GM23338 (cell line): ENCODE measurements at regions not wholly inside any gene's neighbourhood (a gene's known extent, or its start where the extent isn't known, plus 50 kb on each side); places are given as distances from the start of the nearest gene placed in this dataset.

Source experiments
- ATAC-seq: fragments of 200-7000 bp; cut with Tn5 transposase; 3 replicates; pipeline ENCODE4 v1.9.1; 2020
- DNase-seq: peaks from one replicate; pipeline ENCODE4 v3.0.0-alpha.2; 2015; ENCODE audit warnings: low spot score
- H2AFZ ChIP-seq: fragments of 200-600 bp; sonication (generic); 2 replicates; pipeline ENCODE4 v1.8.0; 2016; ENCODE audit warnings: antibody characterized with exemption, mild to moderate bottlenecking, moderate library complexity
- H3F3A ChIP-seq: fragments of 200-600 bp; sonication (generic); replicated peaks from 2 replicates; pipeline ENCODE4 v1.8.0; 2017; ENCODE audit warnings: antibody characterized with exemption, mixed run types, low read depth
- H3K27ac ChIP-seq: fragments of 200-600 bp; sonication (generic); 2 replicates; pipeline ENCODE4 v1.6.1; 2016; ENCODE audit warnings: low read depth
- H3K27me3 ChIP-seq: fragments of 200-600 bp; sonication (generic); 2 replicates; pipeline ENCODE4 v1.8.0; 2016; ENCODE audit warnings: mild to moderate bottlenecking, mixed run types, moderate library complexity; ENCODE audit not compliant: insufficient read depth
- H3K36me3 ChIP-seq: fragments of 200-600 bp; sonication (generic); 2 replicates; pipeline ENCODE4 v1.8.0; 2016; ENCODE audit warnings: mild to moderate bottlenecking; ENCODE audit not compliant: insufficient read depth
- H3K4me1 ChIP-seq: fragments of 200-600 bp; sonication (generic); 2 replicates; pipeline ENCODE4 v1.8.0; 2016; ENCODE audit warnings: mild to moderate bottlenecking, moderate library complexity; ENCODE audit not compliant: insufficient read depth
- H3K4me2 ChIP-seq: fragments of 200-600 bp; sonication (generic); 2 replicates; pipeline ENCODE4 v1.7.1; 2017; ENCODE audit warnings: mixed run types
- H3K4me3 ChIP-seq: fragments of 200-600 bp; sonication (generic); 2 replicates; pipeline ENCODE4 v1.6.1; 2016; ENCODE audit warnings: mixed run types
- H3K79me2 ChIP-seq: fragments of 200-600 bp; sonication (generic); replicated peaks from 2 replicates; pipeline ENCODE4 v1.8.0; 2017; ENCODE audit warnings: mild to moderate bottlenecking; ENCODE audit not compliant: insufficient read depth
- H3K9me2 ChIP-seq: fragments of 200-600 bp; sonication (generic); 2 replicates; pipeline ENCODE4 v1.8.0; 2017; ENCODE audit not compliant: insufficient read depth
- H4K20me1 ChIP-seq: fragments of 200-600 bp; sonication (generic); replicated peaks from 2 replicates; pipeline ENCODE4 v1.8.0; 2017; ENCODE audit warnings: mild to moderate bottlenecking; ENCODE audit not compliant: insufficient read depth
- H3K27ac Mint-ChIP-seq: 2 replicates; pipeline ENCODE4 v1.8.0; 2020; ENCODE audit warnings: inconsistent platforms, mild to moderate bottlenecking, moderate library complexity, mixed read lengths
- H3K27me3 Mint-ChIP-seq: 3 replicates; pipeline ENCODE4 v1.8.0; 2022; ENCODE audit warnings: low read depth, mild to moderate bottlenecking, moderate library complexity, mixed read lengths, inconsistent platforms; ENCODE audit not compliant: insufficient read depth, poor library complexity
- H3K36me3 Mint-ChIP-seq: 3 replicates; pipeline ENCODE4 v1.8.0; 2021; ENCODE audit warnings: low read depth, mild to moderate bottlenecking, inconsistent platforms, moderate library complexity, mixed read lengths
- H3K4me1 Mint-ChIP-seq: 3 replicates; pipeline ENCODE4 v1.8.0; 2020; ENCODE audit warnings: mild to moderate bottlenecking, inconsistent platforms, mixed read lengths
- H3K4me3 Mint-ChIP-seq: 3 replicates; pipeline ENCODE4 v1.8.0; 2021; ENCODE audit warnings: moderate library complexity, mild to moderate bottlenecking, inconsistent platforms, mixed read lengths
- H3K9me3 Mint-ChIP-seq: 3 replicates; pipeline ENCODE4 v1.8.0; 2020; ENCODE audit warnings: moderate library complexity, mild to moderate bottlenecking, inconsistent platforms, mixed read lengths
- EZH2 ChIP-seq: fragments of 200-600 bp; sonication (generic); IDR thresholded peaks from one replicate; pipeline ENCODE4 v1.8.0; 2017; ENCODE audit warnings: antibody characterized with exemption, mild to moderate bottlenecking, low read depth; ENCODE audit not compliant: unreplicated experiment
- JUNB ChIP-seq: IDR thresholded peaks from one replicate; pipeline ENCODE4 v1.6.1; 2016; ENCODE audit warnings: antibody characterized with exemption; ENCODE audit not compliant: unreplicated experiment
- NANOG ChIP-seq: IDR thresholded peaks from 2 replicates; pipeline ENCODE4 v1.6.1; 2016; ENCODE audit warnings: antibody characterized with exemption, borderline replicate concordance
- POLR2AphosphoS5 ChIP-seq: IDR thresholded peaks from 2 replicates; pipeline ENCODE4 v1.6.1; 2016; ENCODE audit warnings: antibody characterized with exemption, low read depth
- STAT1 ChIP-seq: IDR thresholded peaks from one replicate; pipeline ENCODE4 v1.6.1; 2016; ENCODE audit warnings: antibody characterized with exemption; ENCODE audit not compliant: unreplicated experiment
- ZNF114 ChIP-seq: fragments of 250-450 bp; sonication (Bioruptor Pico); IDR thresholded peaks from 2 replicates; pipeline ENCODE4 v1.5.0; 2020; ENCODE audit warnings: mild to moderate bottlenecking, moderate library complexity
- TF ChIP-seq, protein P1 (sequence below), 2 experiments: fragments of 200-600 bp in 1 of 2; sonication (generic) in 1 of 2; conservative IDR thresholded peaks; 2 replicates each; pipeline versions ENCODE4 v1.5.1 to v1.6.1; 2016 to 2017; ENCODE audit warnings: antibody characterized with exemption in 2 of 2, low read depth in 2 of 2, mild to moderate bottlenecking in 2 of 2, moderate library complexity in 1 of 2
- TF ChIP-seq, protein P2 (sequence below): IDR thresholded peaks from one replicate; pipeline ENCODE4 v1.6.1; 2018; ENCODE audit warnings: antibody characterized with exemption; ENCODE audit not compliant: unreplicated experiment

DNA sequence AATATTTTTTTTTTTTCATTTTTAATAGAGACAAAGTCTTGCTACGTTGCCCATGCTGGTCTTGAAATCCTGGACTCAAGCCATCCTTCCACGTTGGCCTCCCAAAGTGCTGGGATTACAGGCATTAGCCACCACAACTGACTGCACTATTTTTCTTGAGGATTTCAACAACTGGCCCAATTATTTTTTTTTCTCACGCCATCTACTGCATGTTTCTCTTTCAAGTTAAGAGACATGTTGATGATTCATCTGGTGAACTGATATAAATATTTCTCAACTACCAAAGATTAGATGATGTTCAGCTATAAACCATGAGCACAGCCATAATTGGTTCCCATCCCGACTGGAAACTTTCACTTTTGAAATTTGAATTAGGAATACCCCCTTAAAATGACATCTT is 688.4 kb upstream of the SYT4 start:
- Mint-ChIP-seq H3K4me3 (no peak overlapping the region), H3K4me1 (peaks cover 4% of the 10 kb centered on the region; the same call in 2 of the 3 replicates), H3K9me3 (no peaks in the 10 kb centered on the region), H3K27me3 (no peaks in the 10 kb centered on the region), H3K36me3 (no peaks in the 10 kb centered on the region), H3K27ac (no peak overlapping the region)
- TF ChIP-seq ZNF114 (CRISPR knock-in tag) (no peak), EZH2 (no peak), NANOG (no peak), POLR2AphosphoS5 (no peak), STAT1 (no peak), JUNB (no peak)
- TF ChIP-seq, protein P1, sequence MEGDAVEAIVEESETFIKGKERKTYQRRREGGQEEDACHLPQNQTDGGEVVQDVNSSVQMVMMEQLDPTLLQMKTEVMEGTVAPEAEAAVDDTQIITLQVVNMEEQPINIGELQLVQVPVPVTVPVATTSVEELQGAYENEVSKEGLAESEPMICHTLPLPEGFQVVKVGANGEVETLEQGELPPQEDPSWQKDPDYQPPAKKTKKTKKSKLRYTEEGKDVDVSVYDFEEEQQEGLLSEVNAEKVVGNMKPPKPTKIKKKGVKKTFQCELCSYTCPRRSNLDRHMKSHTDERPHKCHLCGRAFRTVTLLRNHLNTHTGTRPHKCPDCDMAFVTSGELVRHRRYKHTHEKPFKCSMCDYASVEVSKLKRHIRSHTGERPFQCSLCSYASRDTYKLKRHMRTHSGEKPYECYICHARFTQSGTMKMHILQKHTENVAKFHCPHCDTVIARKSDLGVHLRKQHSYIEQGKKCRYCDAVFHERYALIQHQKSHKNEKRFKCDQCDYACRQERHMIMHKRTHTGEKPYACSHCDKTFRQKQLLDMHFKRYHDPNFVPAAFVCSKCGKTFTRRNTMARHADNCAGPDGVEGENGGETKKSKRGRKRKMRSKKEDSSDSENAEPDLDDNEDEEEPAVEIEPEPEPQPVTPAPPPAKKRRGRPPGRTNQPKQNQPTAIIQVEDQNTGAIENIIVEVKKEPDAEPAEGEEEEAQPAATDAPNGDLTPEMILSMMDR (conservative IDR thresholded peaks at IDR 0.05; ENCODE audit: low read depth in 2 of 2) = no peak
- no peaks in the 10 kb centered on the region for H3F3A ChIP-seq
- H3K27me3 ChIP-seq = no peaks in the 10 kb centered on the region
- H4K20me1 ChIP-seq = no peaks in the 10 kb centered on the region
- no peak overlapping the region for H3K4me2 ChIP-seq
- no peak for DNase-seq
- no peak overlapping the region for H3K27ac ChIP-seq
- no peaks in the 10 kb centered on the region for H3K9me2 ChIP-seq
- H3K4me1 ChIP-seq = no peaks in the 10 kb centered on the region
- H3K36me3 ChIP-seq = no peaks in the 10 kb centered on the region
- ATAC-seq = no peak
- H3K4me3 ChIP-seq = no peak overlapping the region
- no peaks in the 10 kb centered on the region for H3K79me2 ChIP-seq
- H2AFZ ChIP-seq = no peak overlapping the region

DNA sequence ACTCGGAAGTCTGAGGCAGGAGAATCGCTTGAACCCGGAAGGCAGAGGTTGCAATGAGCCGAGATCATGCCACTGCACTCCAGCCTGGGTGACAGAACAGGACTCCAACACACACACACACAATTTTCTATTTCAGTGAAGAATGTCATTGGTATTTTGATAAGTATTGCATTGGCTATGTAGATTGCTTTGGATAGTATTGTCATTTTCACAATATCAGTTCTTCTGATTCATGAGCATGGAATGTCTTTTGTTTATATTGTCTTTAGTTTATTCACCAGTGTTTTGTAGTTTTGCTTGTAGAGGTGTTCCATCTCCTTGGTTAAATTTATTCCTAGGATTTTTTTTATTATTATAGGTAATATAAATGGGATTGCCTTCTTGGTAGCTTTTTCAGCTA is 693.4 kb upstream of the SYT4 start:
- no peak for TF ChIP-seq JUNB
- TF ChIP-seq, protein P2, sequence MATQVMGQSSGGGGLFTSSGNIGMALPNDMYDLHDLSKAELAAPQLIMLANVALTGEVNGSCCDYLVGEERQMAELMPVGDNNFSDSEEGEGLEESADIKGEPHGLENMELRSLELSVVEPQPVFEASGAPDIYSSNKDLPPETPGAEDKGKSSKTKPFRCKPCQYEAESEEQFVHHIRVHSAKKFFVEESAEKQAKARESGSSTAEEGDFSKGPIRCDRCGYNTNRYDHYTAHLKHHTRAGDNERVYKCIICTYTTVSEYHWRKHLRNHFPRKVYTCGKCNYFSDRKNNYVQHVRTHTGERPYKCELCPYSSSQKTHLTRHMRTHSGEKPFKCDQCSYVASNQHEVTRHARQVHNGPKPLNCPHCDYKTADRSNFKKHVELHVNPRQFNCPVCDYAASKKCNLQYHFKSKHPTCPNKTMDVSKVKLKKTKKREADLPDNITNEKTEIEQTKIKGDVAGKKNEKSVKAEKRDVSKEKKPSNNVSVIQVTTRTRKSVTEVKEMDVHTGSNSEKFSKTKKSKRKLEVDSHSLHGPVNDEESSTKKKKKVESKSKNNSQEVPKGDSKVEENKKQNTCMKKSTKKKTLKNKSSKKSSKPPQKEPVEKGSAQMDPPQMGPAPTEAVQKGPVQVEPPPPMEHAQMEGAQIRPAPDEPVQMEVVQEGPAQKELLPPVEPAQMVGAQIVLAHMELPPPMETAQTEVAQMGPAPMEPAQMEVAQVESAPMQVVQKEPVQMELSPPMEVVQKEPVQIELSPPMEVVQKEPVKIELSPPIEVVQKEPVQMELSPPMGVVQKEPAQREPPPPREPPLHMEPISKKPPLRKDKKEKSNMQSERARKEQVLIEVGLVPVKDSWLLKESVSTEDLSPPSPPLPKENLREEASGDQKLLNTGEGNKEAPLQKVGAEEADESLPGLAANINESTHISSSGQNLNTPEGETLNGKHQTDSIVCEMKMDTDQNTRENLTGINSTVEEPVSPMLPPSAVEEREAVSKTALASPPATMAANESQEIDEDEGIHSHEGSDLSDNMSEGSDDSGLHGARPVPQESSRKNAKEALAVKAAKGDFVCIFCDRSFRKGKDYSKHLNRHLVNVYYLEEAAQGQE = no peak
- Histone ChIP-seq H3K9me2 (no peaks in the 10 kb centered on the region), H2AFZ (no peak overlapping the region), H3K4me2 (no peak overlapping the region), H3K36me3 (no peaks in the 10 kb centered on the region), H3F3A (no peaks in the 10 kb centered on the region), H3K27me3 (no peaks in the 10 kb centered on the region), H4K20me1 (no peaks in the 10 kb centered on the region), H3K4me3 (no peak overlapping the region), H3K4me1 (no peaks in the 10 kb centered on the region), H3K79me2 (no peaks in the 10 kb centered on the region), H3K27ac (no peak overlapping the region)
- DNase-seq (peak; percentile 2), ATAC-seq (no peak)
- H3K4me3 Mint-ChIP-seq = no peak overlapping the region
- no peak overlapping the region for H3K27ac Mint-ChIP-seq
- peaks cover 6% of the 10 kb centered on the region; the same call in 2 of the 3 replicates for H3K4me1 Mint-ChIP-seq
- H3K36me3 Mint-ChIP-seq = no peaks in the 10 kb centered on the region
- no peaks in the 10 kb centered on the region for H3K9me3 Mint-ChIP-seq
- peaks cover 2% of the 10 kb centered on the region for H3K27me3 Mint-ChIP-seq
